Esophagus (tissue), 2 donors: ENCODE measurements at regions not wholly inside any gene's neighbourhood (a gene's known extent, or its start where the extent isn't known, plus 50 kb on each side); places are given as distances from the start of the nearest gene placed in this dataset.

Experiments
- H3K27ac ChIP-seq, 2 donors: one replicate each; pipeline ENCODE4 v1.5.1; 2013; ENCODE audit warnings: low read depth in 2 of 2, mild to moderate bottlenecking in 2 of 2, inconsistent platforms in 1 of 2, low read length in 1 of 2, moderate library complexity in 1 of 2
- H3K27me3 ChIP-seq, 2 donors: one replicate each; pipeline ENCODE4 v1.6.1; 2013; ENCODE audit warnings: low read length in 2 of 2, control low read depth in 1 of 2, mild to moderate bottlenecking in 1 of 2; ENCODE audit not compliant: insufficient read depth in 2 of 2, control insufficient read depth in 1 of 2
- H3K36me3 ChIP-seq, 2 donors: one replicate each; pipeline ENCODE4 v1.6.1; 2013; ENCODE audit warnings: low read length in 1 of 2; ENCODE audit not compliant: control insufficient read depth in 2 of 2, insufficient read depth in 2 of 2
- H3K4me1 ChIP-seq, 2 donors: one replicate each; pipeline ENCODE4 v1.6.1; 2013; ENCODE audit warnings: low read length in 1 of 2; ENCODE audit not compliant: control insufficient read depth in 2 of 2, insufficient read depth in 2 of 2
- H3K4me3 ChIP-seq, 2 donors: one replicate each; pipeline ENCODE4 v1.5.1; 2013; ENCODE audit warnings: low read length in 2 of 2, mild to moderate bottlenecking in 2 of 2, low read depth in 1 of 2, moderate library complexity in 1 of 2
- H3K9me3 ChIP-seq, 2 donors: one replicate each; pipeline ENCODE4 v1.6.1; 2013; ENCODE audit warnings: mild to moderate bottlenecking in 2 of 2, low read depth in 1 of 2, low read length in 1 of 2, moderate library complexity in 1 of 2; ENCODE audit not compliant: control insufficient read depth in 2 of 2, insufficient read depth in 1 of 2
- WGBS, 2 donors: extraction: QIAGEN DNeasy Blood & Tissue Kit; methylation state at CpG; one replicate each; pipeline ENCODE4 v1.1.7; 2013; 5-methylcytosine and 5-hydroxymethylcytosine counted together
- donor health status: healthy with polysubstance abuse.
- donor health status: Bipolar disorder and iron deficiency.

DNA sequence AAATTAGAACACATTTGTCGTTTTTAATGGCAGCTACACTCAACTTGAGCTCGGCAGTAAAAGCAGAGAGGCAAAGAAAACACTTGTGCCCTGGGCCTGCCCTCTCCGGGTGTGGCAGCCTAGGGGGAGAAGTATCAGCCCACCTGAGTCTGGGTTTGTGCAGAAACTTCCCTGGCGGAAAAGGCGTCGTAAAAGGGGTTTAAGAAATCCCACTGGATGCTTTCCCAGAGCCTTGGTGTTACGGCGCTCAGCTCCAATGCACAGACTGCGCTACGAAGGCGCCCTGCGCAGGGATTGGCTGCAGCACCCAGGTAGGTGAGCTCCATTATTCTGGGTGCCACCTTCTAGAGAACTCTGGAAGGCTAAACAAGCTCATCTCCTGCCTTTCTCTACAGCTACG, 461.5 kb upstream of the NR2F2 start:
- Histone ChIP-seq H3K36me3 (no peaks in the 10 kb centered on the region), H3K27me3 (no peaks in the 10 kb centered on the region), H3K9me3 (no peaks in the 10 kb centered on the region), H3K4me1 (no peaks in the 10 kb centered on the region), H3K4me3 (no peak overlapping the region), H3K27ac (no peak overlapping the region)
- WGBS, 2 donors = 85 to 89% methylated on average over 13 of the region's 13 CpGs

DNA sequence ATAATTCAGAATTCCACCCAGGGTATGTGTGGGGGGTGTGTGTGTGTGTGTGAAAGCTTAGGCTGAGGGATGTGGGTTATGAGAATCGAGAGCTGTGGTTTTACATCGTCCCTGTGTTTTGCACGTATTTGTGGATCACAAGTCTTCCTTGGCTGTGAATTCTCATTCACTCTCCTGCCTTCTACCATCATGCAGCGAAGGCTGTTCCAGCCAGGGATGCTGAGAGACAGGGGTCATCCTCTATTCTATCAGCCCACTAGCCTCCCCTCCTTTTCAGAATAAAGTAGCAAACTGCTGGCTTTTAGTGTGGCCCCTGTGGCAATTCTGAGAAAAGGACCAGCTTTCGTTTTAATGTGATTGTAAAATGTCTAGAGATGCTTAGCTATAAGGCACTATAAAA, 460.6 kb upstream of the NR2F2 start:
- Histone ChIP-seq H3K4me1 (no peaks in the 10 kb centered on the region), H3K27me3 (no peaks in the 10 kb centered on the region), H3K36me3 (no peaks in the 10 kb centered on the region), H3K9me3 (no peaks in the 10 kb centered on the region), H3K27ac (no peak overlapping the region), H3K4me3 (no peak overlapping the region)
- 66 to 68% methylated on average over 5 of the region's 5 CpGs for WGBS, 2 donors

DNA sequence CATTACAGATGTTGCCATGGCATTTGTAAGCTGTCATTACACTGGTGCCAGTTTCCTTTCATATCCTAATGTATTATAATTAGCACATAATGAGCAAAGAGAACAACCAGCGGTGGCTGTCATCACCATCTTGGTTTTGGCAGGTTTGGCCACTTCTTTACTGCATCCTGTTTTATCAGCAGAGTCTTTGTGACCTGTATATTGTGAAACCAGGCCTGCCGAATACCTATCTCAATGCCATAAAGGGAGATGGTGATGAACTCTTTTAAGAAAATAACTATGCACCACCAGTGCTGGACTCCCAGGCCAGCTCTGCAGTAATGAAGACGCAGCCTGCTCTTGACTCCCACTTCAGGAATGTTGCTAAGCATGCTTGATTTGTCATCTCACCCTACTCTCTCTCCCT, 458.1 kb upstream of the NR2F2 start:
- no peaks in the 10 kb centered on the region for H3K36me3 ChIP-seq
- H3K9me3 ChIP-seq = no peaks in the 10 kb centered on the region
- no peak overlapping the region for H3K27ac ChIP-seq
- no peak overlapping the region for H3K4me3 ChIP-seq
- H3K4me1 ChIP-seq = no peaks in the 10 kb centered on the region
- WGBS, 2 donors = 59 to 71% methylated on average over 3 of the region's 3 CpGs
- no peaks in the 10 kb centered on the region for H3K27me3 ChIP-seq

GRCh38 chr15:95874637-95875036, 455.9 kb upstream of the NR2F2 start:
- H3K4me3 ChIP-seq = no peak overlapping the region
- no peaks in the 10 kb centered on the region for H3K27me3 ChIP-seq
- no peaks in the 10 kb centered on the region for H3K36me3 ChIP-seq
- no peak overlapping the region for H3K27ac ChIP-seq
- no peaks in the 10 kb centered on the region for H3K4me1 ChIP-seq
- no peaks in the 10 kb centered on the region for H3K9me3 ChIP-seq

- no peaks in the 10 kb centered on the region for H3K9me3 ChIP-seq
- WGBS, 2 donors = 52 to 57% methylated on average over 7 of the region's 7 CpGs
- no peak overlapping the region for H3K4me3 ChIP-seq
- H3K27me3 ChIP-seq = no peaks in the 10 kb centered on the region
- no peaks in the 10 kb centered on the region for H3K36me3 ChIP-seq
- no peaks in the 10 kb centered on the region for H3K4me1 ChIP-seq
- H3K27ac ChIP-seq = no peak overlapping the region
Observed at GRCh38 chr15:95875121-95875643, 455.3 kb upstream of the NR2F2 start.

DNA sequence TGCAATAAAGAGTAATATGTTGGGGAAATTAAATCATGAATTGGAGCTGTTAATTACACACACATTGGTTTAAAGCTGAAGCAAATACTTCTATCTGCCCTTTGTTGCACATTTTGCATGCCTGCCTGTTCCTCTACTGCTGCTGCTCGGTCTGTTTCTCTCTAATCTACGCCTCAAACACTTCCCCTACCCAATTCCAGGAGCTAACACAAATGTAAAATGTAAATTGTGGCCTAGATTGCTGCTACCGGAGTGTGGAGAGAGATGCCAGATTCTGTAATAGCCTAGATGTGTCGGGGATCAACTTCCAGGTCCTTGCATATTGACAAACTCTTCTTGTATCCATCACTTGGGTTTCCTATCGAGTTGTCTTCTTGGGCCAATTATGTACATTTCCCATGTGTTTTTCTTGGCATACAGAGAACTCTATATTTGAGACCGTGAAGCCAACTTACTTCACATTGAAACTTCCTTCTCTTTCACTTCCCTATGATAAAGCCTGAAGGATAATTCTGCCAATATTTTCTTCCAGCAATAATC, 450.4 kb upstream of the NR2F2 start:
- H3K36me3 ChIP-seq = no peaks in the 10 kb centered on the region
- H3K4me1 ChIP-seq = no peaks in the 10 kb centered on the region
- H3K4me3 ChIP-seq = no peak overlapping the region
- H3K27me3 ChIP-seq = no peaks in the 10 kb centered on the region
- no peaks in the 10 kb centered on the region for H3K9me3 ChIP-seq
- WGBS, 2 donors = 79 to 81% methylated on average over 6 of the region's 6 CpGs
- no peak overlapping the region for H3K27ac ChIP-seq

DNA sequence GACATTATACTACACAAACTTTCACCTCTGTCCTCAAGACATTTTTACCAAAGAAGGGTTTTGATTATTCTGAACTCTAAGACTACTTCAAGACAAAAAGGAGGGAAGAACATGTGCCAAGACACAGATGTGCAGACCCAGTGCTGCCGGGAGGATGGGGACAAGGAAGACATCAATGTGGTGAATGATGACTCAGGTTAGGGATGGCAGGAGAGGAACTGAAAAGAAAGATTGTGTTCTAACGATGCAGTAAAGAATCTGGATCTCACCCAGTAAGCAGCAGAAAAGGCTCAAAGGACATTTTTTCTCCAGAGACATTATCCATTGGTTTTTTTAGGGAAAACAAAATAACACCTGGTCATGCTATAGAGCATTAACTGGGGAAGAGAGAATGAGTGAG, 449.9 kb upstream of the NR2F2 start:
- Histone ChIP-seq H3K27me3 (no peaks in the 10 kb centered on the region), H3K4me1 (no peaks in the 10 kb centered on the region), H3K4me3 (no peak overlapping the region), H3K27ac (no peak overlapping the region), H3K36me3 (no peaks in the 10 kb centered on the region), H3K9me3 (no peaks in the 10 kb centered on the region)
- WGBS, 2 donors = 45 to 52% methylated on average over 2 of the region's 2 CpGs

DNA sequence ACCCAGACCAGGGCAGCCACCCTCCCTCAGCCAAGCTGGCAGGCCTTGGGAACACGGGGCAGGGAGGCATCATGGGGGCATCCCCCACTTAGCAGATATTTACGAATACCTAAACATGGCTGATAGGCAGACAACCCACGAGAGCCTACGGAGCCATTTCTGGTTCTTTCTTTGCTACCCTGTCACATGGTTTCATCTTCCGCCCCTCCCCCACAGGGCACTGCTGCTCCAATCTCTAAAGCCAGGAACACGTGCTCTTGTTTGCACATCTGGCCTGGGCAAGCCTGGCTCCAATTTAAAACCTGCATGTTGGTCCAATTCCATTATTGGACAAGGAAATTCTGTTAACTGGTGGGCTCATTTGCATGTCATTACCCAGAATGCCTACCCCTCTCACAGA, 447.4 kb upstream of the NR2F2 start:
- no peak overlapping the region for H3K4me3 ChIP-seq
- no peaks in the 10 kb centered on the region for H3K27me3 ChIP-seq
- H3K36me3 ChIP-seq = no peaks in the 10 kb centered on the region
- H3K4me1 ChIP-seq = no peaks in the 10 kb centered on the region
- WGBS, 2 donors = 82 to 84% methylated on average over 6 of the region's 6 CpGs
- no peak overlapping the region for H3K27ac ChIP-seq
- H3K9me3 ChIP-seq = no peaks in the 10 kb centered on the region

- H3K27me3 ChIP-seq = no peaks in the 10 kb centered on the region
- no peak overlapping the region for H3K27ac ChIP-seq
- no peaks in the 10 kb centered on the region for H3K4me1 ChIP-seq
- 74 to 81% methylated on average over 5 of the region's 5 CpGs for WGBS, 2 donors
- H3K9me3 ChIP-seq = no peaks in the 10 kb centered on the region
- no peaks in the 10 kb centered on the region for H3K36me3 ChIP-seq
- no peak overlapping the region for H3K4me3 ChIP-seq
Observed at GRCh38 chr15:95884276-95884675, 446.2 kb upstream of the NR2F2 start.

- no peaks in the 10 kb centered on the region for H3K27me3 ChIP-seq
- H3K36me3 ChIP-seq = no peaks in the 10 kb centered on the region
- 85 to 86% methylated on average over 7 of the region's 7 CpGs for WGBS, 2 donors
- no peaks in the 10 kb centered on the region for H3K9me3 ChIP-seq
- H3K27ac ChIP-seq = no peak overlapping the region
- no peak overlapping the region for H3K4me3 ChIP-seq
- H3K4me1 ChIP-seq = no peaks in the 10 kb centered on the region
Observed at GRCh38 chr15:95887666-95888390, 442.7 kb upstream of the NR2F2 start.
